AG09309 (cell line): ENCODE measurements at regions not wholly inside any gene's neighbourhood (a gene's known extent, or its start where the extent isn't known, plus 50 kb on each side); places are given as distances from the start of the nearest gene placed in this dataset.

Source experiments
- DNase-seq: peaks from one replicate; pipeline ENCODE4 v3.0.0-alpha.2; 2010; ENCODE audit warnings: low read depth
- H3K4me3 ChIP-seq: 2 replicates; pipeline ENCODE4 v1.5.1; 2011; ENCODE audit warnings: mild to moderate bottlenecking, low read depth, low read length, moderate library complexity; ENCODE audit not compliant: control insufficient read depth
- TF ChIP-seq, protein P1 (sequence below): IDR thresholded peaks from 2 replicates; pipeline ENCODE4 v1.5.1; 2011; ENCODE audit warnings: mild to moderate bottlenecking, low read depth, low read length, inconsistent platforms; ENCODE audit not compliant: insufficient read depth, control insufficient read depth; ENCODE audit errors: missing control alignments

DNA sequence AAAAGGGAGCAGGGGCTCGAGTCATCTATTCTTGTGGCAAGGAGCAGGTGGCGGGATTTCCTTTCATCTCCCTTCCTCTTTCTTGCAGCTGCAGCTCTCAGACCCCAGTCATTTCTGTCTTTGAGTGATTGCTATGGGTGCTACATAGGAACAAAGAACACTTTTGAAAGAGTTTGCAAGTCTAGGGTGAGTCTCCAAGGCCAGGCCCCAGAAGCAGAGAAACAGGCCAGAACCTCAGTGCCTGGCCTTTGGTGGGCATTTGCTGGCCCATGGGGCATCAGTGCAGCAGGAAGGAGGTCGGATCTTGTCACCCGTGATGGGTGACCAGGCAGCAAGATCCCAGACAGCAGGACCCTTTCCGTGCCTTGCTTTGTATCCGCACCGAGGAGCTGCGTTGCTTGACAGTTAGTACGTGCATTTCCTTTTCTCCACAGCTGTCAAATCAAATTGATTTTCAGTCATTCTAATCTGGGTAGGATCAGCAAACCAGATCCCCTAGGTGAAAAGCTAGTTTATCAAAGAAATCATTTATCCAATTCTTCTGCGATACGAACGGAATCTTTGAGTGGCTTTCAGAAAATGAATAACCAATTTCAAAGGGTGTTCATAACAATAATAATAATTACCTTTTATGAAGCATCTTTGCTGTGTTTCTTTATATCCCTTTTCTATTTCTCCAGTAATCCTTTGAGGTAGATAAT, 244.6 kb upstream of the MAF start:
- DNase-seq, result no peak
- TF ChIP-seq, protein P1, sequence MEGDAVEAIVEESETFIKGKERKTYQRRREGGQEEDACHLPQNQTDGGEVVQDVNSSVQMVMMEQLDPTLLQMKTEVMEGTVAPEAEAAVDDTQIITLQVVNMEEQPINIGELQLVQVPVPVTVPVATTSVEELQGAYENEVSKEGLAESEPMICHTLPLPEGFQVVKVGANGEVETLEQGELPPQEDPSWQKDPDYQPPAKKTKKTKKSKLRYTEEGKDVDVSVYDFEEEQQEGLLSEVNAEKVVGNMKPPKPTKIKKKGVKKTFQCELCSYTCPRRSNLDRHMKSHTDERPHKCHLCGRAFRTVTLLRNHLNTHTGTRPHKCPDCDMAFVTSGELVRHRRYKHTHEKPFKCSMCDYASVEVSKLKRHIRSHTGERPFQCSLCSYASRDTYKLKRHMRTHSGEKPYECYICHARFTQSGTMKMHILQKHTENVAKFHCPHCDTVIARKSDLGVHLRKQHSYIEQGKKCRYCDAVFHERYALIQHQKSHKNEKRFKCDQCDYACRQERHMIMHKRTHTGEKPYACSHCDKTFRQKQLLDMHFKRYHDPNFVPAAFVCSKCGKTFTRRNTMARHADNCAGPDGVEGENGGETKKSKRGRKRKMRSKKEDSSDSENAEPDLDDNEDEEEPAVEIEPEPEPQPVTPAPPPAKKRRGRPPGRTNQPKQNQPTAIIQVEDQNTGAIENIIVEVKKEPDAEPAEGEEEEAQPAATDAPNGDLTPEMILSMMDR, result no peak
- no peak overlapping the region for H3K4me3 ChIP-seq

DNA sequence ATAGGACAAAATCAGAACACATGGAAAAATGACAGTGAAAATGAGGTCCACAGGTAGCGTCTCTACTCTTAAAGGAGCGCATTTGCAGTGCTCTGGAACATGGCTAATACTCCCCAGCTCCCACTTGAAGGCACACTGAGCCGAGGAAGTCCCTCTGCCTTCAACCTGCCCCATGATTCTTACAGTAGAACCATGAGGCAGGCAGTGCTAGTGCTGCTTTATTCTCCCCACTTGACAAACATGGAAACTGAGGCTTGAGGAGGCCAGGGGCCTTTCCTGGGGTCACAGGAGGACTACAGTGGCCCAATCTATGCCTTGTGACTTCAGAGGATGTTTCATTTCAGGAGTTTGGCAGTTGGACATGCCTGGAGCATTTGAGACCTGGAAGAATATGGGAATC, 244.1 kb upstream of the MAF start:
- TF ChIP-seq, protein P1, result no peak
- DNase-seq, result no peak
- no peak overlapping the region for H3K4me3 ChIP-seq

DNA sequence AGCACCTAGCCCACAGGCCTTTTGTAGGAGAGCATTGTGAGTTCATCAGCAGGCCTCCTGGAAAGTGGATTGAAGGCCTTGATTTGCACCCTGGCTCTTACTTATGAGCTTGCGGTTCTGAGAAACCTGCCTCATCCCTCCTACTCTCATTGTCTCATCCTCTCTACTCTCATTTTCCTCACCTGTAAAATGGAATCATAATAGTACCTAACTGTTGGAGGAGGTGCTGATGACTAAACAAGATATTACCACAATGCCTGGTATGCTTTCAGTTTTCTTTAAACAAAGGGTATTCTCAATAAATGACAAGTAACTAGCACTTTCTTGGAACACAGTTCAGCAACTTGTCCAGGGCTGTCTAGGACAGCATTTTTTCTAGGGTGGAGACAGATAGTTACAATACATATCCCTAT, 243.1 kb upstream of the MAF start:
- no peak for DNase-seq
- TF ChIP-seq, protein P1, result no peak

DNA sequence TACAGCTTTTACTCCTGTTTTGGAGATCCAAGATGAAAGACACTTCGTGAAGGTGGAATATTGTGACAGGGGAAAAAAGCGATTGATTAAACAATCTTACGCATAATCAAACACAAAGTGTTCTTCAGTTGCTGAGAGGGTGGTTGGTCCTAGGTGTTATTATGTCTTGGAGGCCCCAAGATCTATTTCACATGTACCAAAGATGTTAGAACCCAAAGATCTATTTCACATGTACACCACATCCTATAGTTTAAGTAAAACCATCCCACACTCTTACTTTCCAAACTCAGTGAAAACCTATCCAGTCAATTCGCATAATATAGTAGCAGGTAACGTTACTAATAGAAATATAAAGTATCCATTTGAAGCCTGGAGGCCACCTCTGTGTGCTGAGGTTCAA, 242.6 kb upstream of the MAF start:
- DNase-seq, result no peak
- TF ChIP-seq, protein P1, result no peak
- H3K4me3 ChIP-seq, result no peak overlapping the region

More for the DNA sequence above, 243.1 kb upstream of the MAF start:
- no peak overlapping the region for H3K4me3 ChIP-seq

DNA sequence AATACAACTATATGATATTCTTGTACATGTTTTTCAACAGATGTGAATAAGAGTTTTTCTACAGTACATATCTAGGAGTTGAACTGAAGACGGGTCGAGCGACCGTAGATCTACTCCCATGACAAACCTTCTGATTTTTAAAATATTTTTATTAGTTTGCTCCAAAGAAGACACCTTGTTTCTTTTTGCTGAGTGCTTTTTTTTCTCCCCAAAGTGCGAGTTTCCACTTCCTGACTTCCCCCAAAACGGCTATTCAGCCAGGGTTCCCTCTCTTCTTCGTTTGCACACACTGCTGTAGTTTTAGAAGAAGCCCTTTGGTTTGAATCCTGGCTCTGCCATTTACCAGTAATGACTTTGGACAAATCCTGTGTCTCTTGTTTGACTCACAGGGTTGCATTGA, 241.7 kb upstream of the MAF start:
- no peak for DNase-seq
- H3K4me3 ChIP-seq, result no peak overlapping the region
- TF ChIP-seq, protein P1, result no peak

DNA sequence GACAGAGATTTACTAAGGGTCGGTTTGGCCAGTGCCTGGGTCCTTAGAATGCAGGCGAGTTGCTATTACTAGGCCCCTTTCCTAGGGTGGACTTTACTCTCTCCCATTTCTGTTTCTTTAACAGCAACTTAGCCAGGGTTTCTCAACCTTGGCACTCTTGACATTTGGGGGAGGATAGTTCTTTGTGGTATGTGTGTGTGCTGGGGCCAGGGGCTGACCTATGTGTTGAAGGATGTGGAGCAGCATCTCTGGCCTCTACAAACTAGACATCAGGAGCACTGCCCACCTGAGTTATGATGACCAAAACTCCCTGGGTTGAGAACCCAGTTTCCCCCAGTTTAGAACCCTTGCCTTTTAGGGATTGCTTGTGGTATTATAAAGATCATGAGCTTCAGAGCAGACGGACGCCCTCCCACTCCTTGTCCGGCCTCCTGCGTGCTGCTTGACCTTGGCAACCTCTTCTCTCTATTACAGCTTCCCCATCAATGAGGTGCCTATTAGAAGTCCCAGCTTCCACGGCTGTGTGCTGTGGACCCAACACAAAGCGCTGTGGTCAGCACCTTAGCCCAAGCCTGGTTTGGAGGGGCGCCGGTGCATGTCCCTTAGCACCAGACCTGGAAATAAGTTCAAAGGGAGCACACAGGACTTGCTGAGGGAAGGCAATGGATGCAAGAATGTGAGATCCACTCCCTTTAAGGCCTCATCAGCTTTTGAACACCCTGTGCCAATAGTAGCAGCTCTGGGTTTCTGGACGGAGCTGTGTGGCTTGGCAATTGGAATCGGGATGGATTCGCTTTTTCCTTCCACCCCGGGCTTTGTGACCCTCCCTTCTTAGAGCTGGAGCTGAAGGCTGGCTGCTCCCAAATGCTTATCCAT, 239.2 kb upstream of the MAF start:
- H3K4me3 ChIP-seq, result no peak overlapping the region
- TF ChIP-seq, protein P1, result no peak
- DNase-seq, result no peak
